Parathyroid adenoma (tissue), 2 donors: ENCODE measurements at regions not wholly inside any gene's neighbourhood (a gene's known extent, or its start where the extent isn't known, plus 50 kb on each side); places are given as distances from the start of the nearest gene placed in this dataset.

Experiments
- H2AFZ ChIP-seq: fragments of 300-600 bp; sonication (generic); one replicate; pipeline ENCODE4 v1.7.0; 2017; ENCODE audit warnings: antibody characterized with exemption, mild to moderate bottlenecking
- H3K27ac ChIP-seq: fragments of 300-600 bp; sonication (generic); one replicate; pipeline ENCODE4 v1.7.0; 2017
- H3K27me3 ChIP-seq: fragments of 300-600 bp; sonication (generic); one replicate; pipeline ENCODE4 v1.7.0; 2017; ENCODE audit warnings: low read length; ENCODE audit not compliant: control insufficient read depth, insufficient read depth
- H3K36me3 ChIP-seq: fragments of 300-600 bp; sonication (generic); one replicate; pipeline ENCODE4 v1.7.0; 2017; ENCODE audit warnings: low read length; ENCODE audit not compliant: control insufficient read depth, insufficient read depth
- H3K4me1 ChIP-seq: fragments of 300-600 bp; sonication (generic); one replicate; pipeline ENCODE4 v1.7.0; 2017; ENCODE audit warnings: control low read depth
- H3K4me2 ChIP-seq: fragments of 300-600 bp; sonication (generic); one replicate; pipeline ENCODE4 v1.7.0; 2017; ENCODE audit warnings: low read length
- H3K4me3 ChIP-seq: fragments of 300-600 bp; sonication (generic); one replicate; pipeline ENCODE4 v1.7.0; 2017; ENCODE audit warnings: low read depth, low read length
- H3K79me2 ChIP-seq: fragments of 300-600 bp; sonication (generic); one replicate; pipeline ENCODE4 v1.7.0; 2017; ENCODE audit warnings: control low read depth
- H3K9ac ChIP-seq: fragments of 300-600 bp; sonication (generic); one replicate; pipeline ENCODE4 v1.7.0; 2017; ENCODE audit warnings: mild to moderate bottlenecking
- H3K9me3 ChIP-seq: fragments of 300-600 bp; sonication (generic); one replicate; pipeline ENCODE4 v1.7.0; 2017; ENCODE audit warnings: low read length; ENCODE audit not compliant: control insufficient read depth
- TF ChIP-seq, protein P1 (sequence below): fragments of 300-600 bp; sonication (generic); IDR thresholded peaks from one replicate; pipeline ENCODE4 v1.7.0; 2017; ENCODE audit warnings: antibody characterized with exemption, mild to moderate bottlenecking
- donor health status: primary hyperparathyroidism.

DNA sequence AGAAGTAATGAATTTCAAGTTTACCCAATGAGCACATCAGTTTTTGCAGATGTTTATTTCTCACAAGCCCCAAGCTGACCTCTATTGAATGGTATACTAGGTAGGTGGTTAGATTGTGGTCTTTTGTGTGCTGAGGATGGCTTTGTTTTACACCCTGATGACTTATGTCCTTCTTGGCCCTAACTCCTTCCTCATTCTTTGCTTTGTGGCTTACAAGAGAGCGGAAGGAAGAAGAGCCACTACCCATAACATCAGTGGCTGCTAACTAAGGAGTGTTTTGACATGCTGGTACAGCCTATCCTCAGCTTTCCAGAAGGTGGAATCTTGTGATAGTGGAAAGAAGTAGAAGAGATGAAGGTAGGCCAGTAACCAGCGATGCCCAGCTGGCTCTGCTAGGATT lies 85.7 kb upstream of the NTRK2 start:
- Histone ChIP-seq H3K27ac (no peak overlapping the region), H3K27me3 (no peaks in the 10 kb centered on the region), H3K4me2 (no peak overlapping the region), H3K36me3 (no peaks in the 10 kb centered on the region), H3K4me1 (no peaks in the 10 kb centered on the region), H2AFZ (no peak overlapping the region), H3K4me3 (no peak overlapping the region), H3K79me2 (no peaks in the 10 kb centered on the region), H3K9ac (no peak overlapping the region), H3K9me3 (no peaks in the 10 kb centered on the region)
- TF ChIP-seq, protein P1, sequence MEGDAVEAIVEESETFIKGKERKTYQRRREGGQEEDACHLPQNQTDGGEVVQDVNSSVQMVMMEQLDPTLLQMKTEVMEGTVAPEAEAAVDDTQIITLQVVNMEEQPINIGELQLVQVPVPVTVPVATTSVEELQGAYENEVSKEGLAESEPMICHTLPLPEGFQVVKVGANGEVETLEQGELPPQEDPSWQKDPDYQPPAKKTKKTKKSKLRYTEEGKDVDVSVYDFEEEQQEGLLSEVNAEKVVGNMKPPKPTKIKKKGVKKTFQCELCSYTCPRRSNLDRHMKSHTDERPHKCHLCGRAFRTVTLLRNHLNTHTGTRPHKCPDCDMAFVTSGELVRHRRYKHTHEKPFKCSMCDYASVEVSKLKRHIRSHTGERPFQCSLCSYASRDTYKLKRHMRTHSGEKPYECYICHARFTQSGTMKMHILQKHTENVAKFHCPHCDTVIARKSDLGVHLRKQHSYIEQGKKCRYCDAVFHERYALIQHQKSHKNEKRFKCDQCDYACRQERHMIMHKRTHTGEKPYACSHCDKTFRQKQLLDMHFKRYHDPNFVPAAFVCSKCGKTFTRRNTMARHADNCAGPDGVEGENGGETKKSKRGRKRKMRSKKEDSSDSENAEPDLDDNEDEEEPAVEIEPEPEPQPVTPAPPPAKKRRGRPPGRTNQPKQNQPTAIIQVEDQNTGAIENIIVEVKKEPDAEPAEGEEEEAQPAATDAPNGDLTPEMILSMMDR: no peak

GRCh38 chr9:84586662-84587061 lies 82.9 kb upstream of the NTRK2 start:
- Histone ChIP-seq H3K9me3 (no peaks in the 10 kb centered on the region), H3K27me3 (no peaks in the 10 kb centered on the region), H3K4me3 (no peak overlapping the region), H3K4me1 (no peaks in the 10 kb centered on the region), H3K36me3 (no peaks in the 10 kb centered on the region), H3K27ac (no peak overlapping the region), H3K9ac (no peak overlapping the region), H2AFZ (no peak overlapping the region), H3K79me2 (no peaks in the 10 kb centered on the region), H3K4me2 (no peak overlapping the region)
- TF ChIP-seq, protein P1: no peak

- H3K27me3 ChIP-seq: no peaks in the 10 kb centered on the region
- H3K9ac ChIP-seq: no peak overlapping the region
- H2AFZ ChIP-seq: no peak overlapping the region
- TF ChIP-seq, protein P1: no peak
- no peak overlapping the region for H3K4me2 ChIP-seq
- no peak overlapping the region for H3K4me3 ChIP-seq
- H3K9me3 ChIP-seq: no peaks in the 10 kb centered on the region
- no peaks in the 10 kb centered on the region for H3K36me3 ChIP-seq
- H3K27ac ChIP-seq: no peak overlapping the region
- H3K79me2 ChIP-seq: no peaks in the 10 kb centered on the region
- H3K4me1 ChIP-seq: no peaks in the 10 kb centered on the region
These were observed 82.4 kb upstream of the NTRK2 start for GRCh38 chr9:84587153-84587552.

- H3K9me3 ChIP-seq: no peaks in the 10 kb centered on the region
- no peak overlapping the region for H3K4me3 ChIP-seq
- no peak overlapping the region for H2AFZ ChIP-seq
- no peak overlapping the region for H3K4me2 ChIP-seq
- no peak overlapping the region for H3K9ac ChIP-seq
- TF ChIP-seq, protein P1: no peak
- no peaks in the 10 kb centered on the region for H3K79me2 ChIP-seq
- H3K36me3 ChIP-seq: no peaks in the 10 kb centered on the region
- no peaks in the 10 kb centered on the region for H3K4me1 ChIP-seq
- H3K27ac ChIP-seq: no peak overlapping the region
- H3K27me3 ChIP-seq: no peaks in the 10 kb centered on the region
These were observed 80.0 kb upstream of the NTRK2 start for GRCh38 chr9:84589542-84589941.

- Histone ChIP-seq H3K79me2 (no peaks in the 10 kb centered on the region), H2AFZ (no peak overlapping the region), H3K4me3 (no peak overlapping the region), H3K4me1 (no peaks in the 10 kb centered on the region), H3K4me2 (no peak overlapping the region), H3K9ac (no peak overlapping the region), H3K9me3 (no peaks in the 10 kb centered on the region), H3K27me3 (no peaks in the 10 kb centered on the region), H3K36me3 (no peaks in the 10 kb centered on the region), H3K27ac (no peak overlapping the region)
- TF ChIP-seq, protein P1: no peak
These were observed 78.8 kb upstream of the NTRK2 start for GRCh38 chr9:84590706-84591105.
